ENCODE measurements at regions not wholly inside any gene's neighbourhood (a gene's known extent, or its start where the extent isn't known, plus 50 kb on each side); places are given as distances from the start of the nearest gene placed in this dataset.

GRCh38 chr5:14060218-14060617, 82.9 kb upstream of the TRIO start:
- TF ChIP-seq EP300 (IDR thresholded peaks at IDR 0.05; ENCODE audit: borderline replicate concordance) (no peak), REST (IDR thresholded peaks at IDR 0.05; ENCODE audit: low read depth) (no peak), YY1 (IDR thresholded peaks at IDR 0.05; ENCODE audit: low read depth) (no peak), ZBTB7A (IDR thresholded peaks at IDR 0.05; ENCODE audit: low read depth) (no peak), RAD21 (IDR thresholded peaks at IDR 0.05; ENCODE audit: low read depth) (no peak)
- TF ChIP-seq, protein P1, sequence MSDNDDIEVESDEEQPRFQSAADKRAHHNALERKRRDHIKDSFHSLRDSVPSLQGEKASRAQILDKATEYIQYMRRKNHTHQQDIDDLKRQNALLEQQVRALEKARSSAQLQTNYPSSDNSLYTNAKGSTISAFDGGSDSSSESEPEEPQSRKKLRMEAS (IDR thresholded peaks at IDR 0.05) = no peak

Data from Ishikawa (cell line).